GM12878 (cell line): ENCODE measurements at regions not wholly inside any gene's neighbourhood (a gene's known extent, or its start where the extent isn't known, plus 50 kb on each side); places are given as distances from the start of the nearest gene placed in this dataset.

Source experiments
- ATAC-seq: fragments of 200-7000 bp; cut with Tn5 transposase; 3 replicates; pipeline ENCODE4 v1.9.1; 2020; ENCODE audit warnings: mild to moderate bottlenecking, moderate library complexity
- BruUV-seq: library from RNA; stranded (reverse); fragments of 400-500 nt; replicated peaks from 2 replicates; lab custom pipeline; 2021; lab: Mats Ljungman, UMichigan
- CTCF ChIA-PET: fragments of 300-600 bp; sonication (Branson Sonifier 250); formaldehyde crosslinking; extraction: SDS; loops from one replicate; lab custom pipeline; 2021; ENCODE audit warnings: inconsistent platforms; lab: Yijun Ruan, JAX
- POLR2A ChIA-PET: fragments of 350-600 bp; formaldehyde crosslinking; extraction: SDS; loops from one replicate; lab custom pipeline; 2021; ENCODE audit warnings: inconsistent platforms; lab: Charles Lee
- RAD21 ChIA-PET: fragments of 300-600 bp; sonication (Branson Sonifier 250); formaldehyde crosslinking; loops from one replicate; lab custom pipeline; 2023; ENCODE audit warnings: antibody characterized with exemption; ENCODE audit not compliant: unreplicated experiment; lab: Charles Lee
- SMC1A ChIA-PET: fragments of 300-600 bp; sonication (Branson Sonifier 250); formaldehyde crosslinking; loops from one replicate; lab custom pipeline; 2023; ENCODE audit not compliant: unreplicated experiment, uncharacterized antibody; lab: Charles Lee
- DNase-seq: peaks from one replicate; pipeline ENCODE4 v3.0.0-alpha.2; 2011; ENCODE audit warnings: low read depth, low spot score
- FAIRE-seq: peaks from 3 replicates; lab custom pipeline; 2011; peaks lifted over from hg19 to GRCh38; lab: Jason Lieb, UNC
- H2AFZ ChIP-seq: 2 replicates; pipeline ENCODE4 v1.6.0; 2011; ENCODE audit warnings: low read depth, low read length, control low read depth; ENCODE audit not compliant: control insufficient read depth
- H3K27ac ChIP-seq: 2 replicates; pipeline ENCODE4 v1.5.1; 2011; ENCODE audit warnings: control low read depth; ENCODE audit not compliant: control insufficient read depth, insufficient read depth
- H3K27me3 ChIP-seq, 2 experiments: replicated peaks in 1 of 2; 2 replicates each; pipeline versions ENCODE4 v1.6.0 to v1.6.1; 2011; ENCODE audit warnings: low read length in 1 of 2; ENCODE audit not compliant: control insufficient read depth in 2 of 2, insufficient read depth in 2 of 2
- H3K36me3 ChIP-seq, 2 experiments: 2 replicates each; pipeline ENCODE4 v1.5.1; 2011; ENCODE audit warnings: low read length in 1 of 2; ENCODE audit not compliant: control insufficient read depth in 2 of 2, insufficient read depth in 2 of 2
- H3K4me1 ChIP-seq: 2 replicates; pipeline ENCODE4 v1.6.1; 2011; ENCODE audit warnings: mild to moderate bottlenecking, low read length, moderate library complexity, mixed read lengths; ENCODE audit not compliant: control insufficient read depth, insufficient read depth
- H3K4me2 ChIP-seq: 2 replicates; pipeline ENCODE4 v1.6.0; 2011; ENCODE audit warnings: control low read depth; ENCODE audit not compliant: control insufficient read depth, insufficient read depth
- H3K4me3 ChIP-seq: fragments of 200-600 bp; sonication (generic); 2 replicates; pipeline ENCODE4 v1.5.1; 2016
- H3K79me2 ChIP-seq: 2 replicates; pipeline ENCODE4 v1.6.0; 2011; ENCODE audit warnings: low read length; ENCODE audit not compliant: control insufficient read depth, insufficient read depth
- H3K9ac ChIP-seq: 2 replicates; pipeline ENCODE4 v1.8.0; 2011; ENCODE audit warnings: low read length, control low read depth, mixed read lengths; ENCODE audit not compliant: control insufficient read depth, insufficient read depth
- H3K9me3 ChIP-seq: replicated peaks from 3 replicates; pipeline ENCODE4 v1.5.1; 2011; ENCODE audit warnings: mild to moderate bottlenecking, low read length; ENCODE audit not compliant: control insufficient read depth, insufficient read depth
- H4K20me1 ChIP-seq: 2 replicates; pipeline ENCODE4 v1.6.0; 2011; ENCODE audit not compliant: control insufficient read depth, insufficient read depth
- BMI1 ChIP-seq: fragments of 450-650 bp; IDR thresholded peaks from 2 replicates; pipeline ENCODE4 v1.6.1; 2016; ENCODE audit warnings: mild to moderate bottlenecking, moderate library complexity, borderline replicate concordance
- HCFC1 ChIP-seq: fragments of 150-350 bp; IDR thresholded peaks from 2 replicates; pipeline ENCODE4 v1.6.1; 2014; ENCODE audit warnings: low read length
- WGBS: methylation state at CpG from one replicate; pipeline ENCODE4 v1.1.6; 2016; ENCODE audit warnings: low lambda C conversion rate; ENCODE audit not compliant: insufficient replicate concordance, insufficient coverage; ENCODE audit errors: missing lambda C conversion rate; 5-methylcytosine and 5-hydroxymethylcytosine counted together
- in situ Hi-C: fragments of 300-500 bp; cut with MboI; formaldehyde crosslinking; loops from 9 replicates; pipeline ENCODE4 v1.14.3; 2018; ENCODE audit warnings: mixed read lengths
- intact Hi-C: fragments of 100-400 bp; cut with micrococcal nuclease; formaldehyde crosslinking; loops from one replicate; pipeline ENCODE4 v1.14.2; 2022; ENCODE audit not compliant: unreplicated experiment
- TF ChIP-seq, protein P1 (sequence below): fragments of 450-650 bp; IDR thresholded peaks from 2 replicates; pipeline ENCODE4 v1.6.1; 2016; ENCODE audit warnings: mild to moderate bottlenecking
- TF ChIP-seq, protein P2 (sequence below), 3 experiments: IDR thresholded peaks in 2 of 3; conservative IDR thresholded peaks in 1 of 3; 2 replicates each; pipeline ENCODE4 v1.5.1; 2011; ENCODE audit warnings: low read depth in 3 of 3, low read length in 3 of 3, mild to moderate bottlenecking in 3 of 3, control low read depth in 2 of 3, moderate library complexity in 2 of 3, inconsistent platforms in 1 of 3, mixed read lengths in 1 of 3; ENCODE audit not compliant: control insufficient read depth in 2 of 3, insufficient read depth in 1 of 3; ENCODE audit errors: extremely low read depth in 1 of 3
- TF ChIP-seq, protein P3 (sequence below): fragments of 450-650 bp; IDR thresholded peaks from 2 replicates; pipeline ENCODE4 v1.6.1; 2018; ENCODE audit warnings: borderline replicate concordance, mild to moderate bottlenecking; ENCODE audit not compliant: partially characterized antibody

- POLR2A ChIA-PET = no interaction called here
- no peak overlapping the region for H3K4me2 ChIP-seq
- BruUV-seq = no TSS peak
- FAIRE-seq = no peak
- no peaks in the 10 kb centered on the region for H3K79me2 ChIP-seq
- no peaks in the 10 kb centered on the region for H3K36me3 ChIP-seq
- CTCF ChIA-PET = no interaction called here
- whole genome bisulfite sequencing = 21% methylated on average over 3 of the region's 3 CpGs
- H3K27me3 ChIP-seq = no peaks in the 10 kb centered on the region; a peak in 1 of 4 replicates
- no peak for ATAC-seq
- H3K4me1 ChIP-seq = no peaks in the 10 kb centered on the region
- H4K20me1 ChIP-seq = no peaks in the 10 kb centered on the region
- H3K9ac ChIP-seq = no peak overlapping the region
- no peak overlapping the region for H2AFZ ChIP-seq
- TF ChIP-seq, protein P1, sequence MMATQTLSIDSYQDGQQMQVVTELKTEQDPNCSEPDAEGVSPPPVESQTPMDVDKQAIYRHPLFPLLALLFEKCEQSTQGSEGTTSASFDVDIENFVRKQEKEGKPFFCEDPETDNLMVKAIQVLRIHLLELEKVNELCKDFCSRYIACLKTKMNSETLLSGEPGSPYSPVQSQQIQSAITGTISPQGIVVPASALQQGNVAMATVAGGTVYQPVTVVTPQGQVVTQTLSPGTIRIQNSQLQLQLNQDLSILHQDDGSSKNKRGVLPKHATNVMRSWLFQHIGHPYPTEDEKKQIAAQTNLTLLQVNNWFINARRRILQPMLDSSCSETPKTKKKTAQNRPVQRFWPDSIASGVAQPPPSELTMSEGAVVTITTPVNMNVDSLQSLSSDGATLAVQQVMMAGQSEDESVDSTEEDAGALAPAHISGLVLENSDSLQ = no peak
- TF ChIP-seq, protein P2, sequence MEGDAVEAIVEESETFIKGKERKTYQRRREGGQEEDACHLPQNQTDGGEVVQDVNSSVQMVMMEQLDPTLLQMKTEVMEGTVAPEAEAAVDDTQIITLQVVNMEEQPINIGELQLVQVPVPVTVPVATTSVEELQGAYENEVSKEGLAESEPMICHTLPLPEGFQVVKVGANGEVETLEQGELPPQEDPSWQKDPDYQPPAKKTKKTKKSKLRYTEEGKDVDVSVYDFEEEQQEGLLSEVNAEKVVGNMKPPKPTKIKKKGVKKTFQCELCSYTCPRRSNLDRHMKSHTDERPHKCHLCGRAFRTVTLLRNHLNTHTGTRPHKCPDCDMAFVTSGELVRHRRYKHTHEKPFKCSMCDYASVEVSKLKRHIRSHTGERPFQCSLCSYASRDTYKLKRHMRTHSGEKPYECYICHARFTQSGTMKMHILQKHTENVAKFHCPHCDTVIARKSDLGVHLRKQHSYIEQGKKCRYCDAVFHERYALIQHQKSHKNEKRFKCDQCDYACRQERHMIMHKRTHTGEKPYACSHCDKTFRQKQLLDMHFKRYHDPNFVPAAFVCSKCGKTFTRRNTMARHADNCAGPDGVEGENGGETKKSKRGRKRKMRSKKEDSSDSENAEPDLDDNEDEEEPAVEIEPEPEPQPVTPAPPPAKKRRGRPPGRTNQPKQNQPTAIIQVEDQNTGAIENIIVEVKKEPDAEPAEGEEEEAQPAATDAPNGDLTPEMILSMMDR (IDR thresholded peaks at IDR 0.05 in 2 of 3, conservative IDR thresholded peaks at IDR 0.05 in 1 of 3; ENCODE audit: control insufficient read depth in 2 of 3, extremely low read depth in 1 of 3, insufficient read depth in 1 of 3, low read depth in 3 of 3, low read length in 3 of 3) = no peak
- TF ChIP-seq HCFC1 = no peak
- TF ChIP-seq, protein P3, sequence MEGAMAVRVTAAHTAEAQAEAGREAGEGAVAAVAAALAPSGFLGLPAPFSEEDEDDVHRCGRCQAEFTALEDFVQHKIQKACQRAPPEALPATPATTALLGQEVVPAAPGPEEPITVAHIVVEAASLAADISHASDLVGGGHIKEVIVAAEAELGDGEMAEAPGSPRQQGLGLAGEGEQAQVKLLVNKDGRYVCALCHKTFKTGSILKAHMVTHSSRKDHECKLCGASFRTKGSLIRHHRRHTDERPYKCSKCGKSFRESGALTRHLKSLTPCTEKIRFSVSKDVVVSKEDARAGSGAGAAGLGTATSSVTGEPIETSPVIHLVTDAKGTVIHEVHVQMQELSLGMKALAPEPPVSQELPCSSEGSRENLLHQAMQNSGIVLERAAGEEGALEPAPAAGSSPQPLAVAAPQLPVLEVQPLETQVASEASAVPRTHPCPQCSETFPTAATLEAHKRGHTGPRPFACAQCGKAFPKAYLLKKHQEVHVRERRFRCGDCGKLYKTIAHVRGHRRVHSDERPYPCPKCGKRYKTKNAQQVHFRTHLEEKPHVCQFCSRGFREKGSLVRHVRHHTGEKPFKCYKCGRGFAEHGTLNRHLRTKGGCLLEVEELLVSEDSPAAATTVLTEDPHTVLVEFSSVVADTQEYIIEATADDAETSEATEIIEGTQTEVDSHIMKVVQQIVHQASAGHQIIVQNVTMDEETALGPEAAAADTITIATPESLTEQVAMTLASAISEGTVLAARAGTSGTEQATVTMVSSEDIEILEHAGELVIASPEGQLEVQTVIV = no peak
- no peak for TF ChIP-seq BMI1
- in situ Hi-C loops (no loop called here), intact Hi-C loops (no loop called here)
- no peak overlapping the region for H3K4me3 ChIP-seq
- RAD21 ChIA-PET = no interaction called here
- H3K9me3 ChIP-seq = no peaks in the 10 kb centered on the region
- DNase-seq = no peak
- SMC1A ChIA-PET = no interaction called here
- no peak overlapping the region for H3K27ac ChIP-seq
Measured at GRCh38 chr2:200223205-200223784, 83.2 kb upstream of the SPATS2L start.
